ENCODE measurements at regions not wholly inside any gene's neighbourhood (a gene's known extent, or its start where the extent isn't known, plus 50 kb on each side); places are given as distances from the start of the nearest gene placed in this dataset.

DNA sequence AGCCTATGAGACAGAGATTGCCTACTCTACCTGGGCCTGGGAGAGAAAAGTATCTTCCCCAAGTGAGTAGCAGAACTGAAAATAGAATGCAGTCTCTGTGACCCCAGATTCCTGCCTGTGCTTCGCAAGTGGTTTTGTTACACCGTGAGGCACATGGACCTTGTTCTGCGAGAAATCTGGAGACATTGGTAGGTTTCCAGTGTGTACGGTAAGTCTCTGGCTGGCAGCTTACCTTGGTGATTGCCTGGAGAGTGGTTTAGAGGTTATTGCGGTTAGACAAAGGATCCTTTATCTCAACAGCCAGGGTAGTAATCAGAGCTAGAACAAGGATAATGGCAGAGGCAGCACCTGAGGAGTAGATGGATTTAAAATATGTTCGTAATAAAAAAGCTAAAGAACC, 606.0 kb upstream of the GCFC2 start:
- TF ChIP-seq, protein P1, sequence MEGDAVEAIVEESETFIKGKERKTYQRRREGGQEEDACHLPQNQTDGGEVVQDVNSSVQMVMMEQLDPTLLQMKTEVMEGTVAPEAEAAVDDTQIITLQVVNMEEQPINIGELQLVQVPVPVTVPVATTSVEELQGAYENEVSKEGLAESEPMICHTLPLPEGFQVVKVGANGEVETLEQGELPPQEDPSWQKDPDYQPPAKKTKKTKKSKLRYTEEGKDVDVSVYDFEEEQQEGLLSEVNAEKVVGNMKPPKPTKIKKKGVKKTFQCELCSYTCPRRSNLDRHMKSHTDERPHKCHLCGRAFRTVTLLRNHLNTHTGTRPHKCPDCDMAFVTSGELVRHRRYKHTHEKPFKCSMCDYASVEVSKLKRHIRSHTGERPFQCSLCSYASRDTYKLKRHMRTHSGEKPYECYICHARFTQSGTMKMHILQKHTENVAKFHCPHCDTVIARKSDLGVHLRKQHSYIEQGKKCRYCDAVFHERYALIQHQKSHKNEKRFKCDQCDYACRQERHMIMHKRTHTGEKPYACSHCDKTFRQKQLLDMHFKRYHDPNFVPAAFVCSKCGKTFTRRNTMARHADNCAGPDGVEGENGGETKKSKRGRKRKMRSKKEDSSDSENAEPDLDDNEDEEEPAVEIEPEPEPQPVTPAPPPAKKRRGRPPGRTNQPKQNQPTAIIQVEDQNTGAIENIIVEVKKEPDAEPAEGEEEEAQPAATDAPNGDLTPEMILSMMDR (IDR thresholded peaks at IDR 0.05; ENCODE audit: low read length): no peak
- TF ChIP-seq EZH2 (optimal IDR thresholded peaks at IDR 0.05; ENCODE audit: low read depth, low read length): no peak
